Suprapubic skin (tissue), 3 donors: ENCODE measurements at regions not wholly inside any gene's neighbourhood (a gene's known extent, or its start where the extent isn't known, plus 50 kb on each side); places are given as distances from the start of the nearest gene placed in this dataset.

Experiments
- CTCF ChIP-seq, 2 donors: fragments of 200-600 bp in 1 of 2; fragments of 450-650 bp in 1 of 2; sonication (generic) in 1 of 2; IDR thresholded peaks; one replicate each; pipeline ENCODE4 v1.5.1; 2016 to 2019; ENCODE audit warnings: antibody characterized with exemption in 2 of 2, mild to moderate bottlenecking in 1 of 2, moderate library complexity in 1 of 2
- POLR2A ChIP-seq, 2 donors: fragments of 450-650 bp; IDR thresholded peaks; one replicate each; pipeline ENCODE4 v1.6.1; 2017; ENCODE audit warnings: antibody characterized with exemption in 2 of 2, mild to moderate bottlenecking in 2 of 2, moderate library complexity in 2 of 2

DNA sequence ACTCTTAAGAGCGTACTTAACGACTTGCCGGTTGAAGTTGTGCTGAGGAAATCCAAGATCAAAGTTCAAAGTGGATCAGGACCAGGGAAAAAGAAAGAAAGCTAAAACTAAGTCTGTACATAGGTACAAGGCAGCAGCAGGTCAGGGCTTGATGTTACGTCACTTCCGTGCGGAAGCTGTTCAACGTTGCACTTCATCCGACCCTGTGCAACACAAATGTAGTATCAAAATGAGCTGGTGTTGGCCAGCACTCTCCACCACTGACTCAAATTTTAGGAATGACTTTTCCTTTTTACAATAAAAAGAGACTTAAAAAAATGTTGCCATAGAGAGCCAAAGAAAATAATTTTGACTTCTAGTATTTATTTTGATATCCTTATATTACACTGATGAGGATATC, 1315.4 kb downstream of the EFNB2 start:
- no peak for TF ChIP-seq CTCF (IDR thresholded peaks at IDR 0.05)
- no peak for TF ChIP-seq POLR2A (IDR thresholded peaks at IDR 0.05)
